ENCODE measurements at regions not wholly inside any gene's neighbourhood (a gene's known extent, or its start where the extent isn't known, plus 50 kb on each side); places are given as distances from the start of the nearest gene placed in this dataset.

GRCh38 chr1:194338241-194338948, 1152.0 kb upstream of the B3GALT2 start:
- Histone ChIP-seq H3K79me2 (ENCODE audit: control insufficient read depth, insufficient read depth, low read length) (no peaks in the 10 kb centered on the region), H4K20me1 (ENCODE audit: control insufficient read depth, insufficient read depth) (no peaks in the 10 kb centered on the region), H2AFZ (ENCODE audit: control insufficient read depth, low read depth, low read length) (no peak overlapping the region), H3K36me3 (ENCODE audit: control insufficient read depth in 2 of 2, insufficient read depth in 2 of 2, low read length in 1 of 2) (no peaks in the 10 kb centered on the region), H3K27ac (ENCODE audit: control insufficient read depth, insufficient read depth) (no peak overlapping the region), H3K9ac (ENCODE audit: control insufficient read depth, insufficient read depth, low read length) (no peak overlapping the region), H3K9me3 (replicated peaks; ENCODE audit: control insufficient read depth, insufficient read depth, low read length) (no peaks in the 10 kb centered on the region), H3K4me2 (ENCODE audit: control insufficient read depth, insufficient read depth) (no peak overlapping the region), H3K4me1 (ENCODE audit: control insufficient read depth, insufficient read depth, low read length) (no peaks in the 10 kb centered on the region), H3K4me3 (no peak overlapping the region), H3K27me3 (replicated peaks in 1 of 2; ENCODE audit: control insufficient read depth in 2 of 2, insufficient read depth in 2 of 2, low read length in 1 of 2) (no peaks in the 10 kb centered on the region)
- RAD21 ChIA-PET (ENCODE audit: unreplicated experiment), result no interaction called here
- DNase-seq (ENCODE audit: low read depth, low spot score) (no peak), FAIRE-seq (no peak), ATAC-seq (no peak; the same call in 2 of the 3 replicates)
- in situ Hi-C loops (cut with MboI) (no loop called here), intact Hi-C loops (cut with micrococcal nuclease; ENCODE audit: unreplicated experiment) (no loop called here)
- CTCF ChIA-PET, result no interaction called here
- SMC1A ChIA-PET (ENCODE audit: uncharacterized antibody, unreplicated experiment), result interaction anchor here (0.6 kb wide), 1 partner anchor 9 kb away, joined by 3 read pairs; no protein-coding TSS in a partner anchor
- no TSS peak for BruUV-seq (replicated peaks)
- WGBS (ENCODE audit: insufficient coverage, insufficient replicate concordance, low lambda C conversion rate, missing lambda C conversion rate), result 0% methylated on average over 1 of the region's 1 CpG
- no peak for TF ChIP-seq ELK1 (IDR thresholded peaks at IDR 0.05; ENCODE audit: low read depth, low read length)
- 0 out of 2 replicates have a peak, but pooled peaks have one; percentile 35 for TF ChIP-seq MEF2A (IDR thresholded peaks at IDR 0.05; ENCODE audit: insufficient read depth, low read depth, low read length)
- POLR2A ChIA-PET, result no interaction called here

- H3K4me2 ChIP-seq (ENCODE audit: control insufficient read depth, insufficient read depth), result no peak overlapping the region
- ATAC-seq, result no peak
- DNase-seq (ENCODE audit: low read depth, low spot score), result no peak
- ChIA-PET POLR2A (no interaction called here), CTCF (interaction anchor here (1.3 kb wide), 1 partner anchor 14 kb away, joined by 3 read pairs; no protein-coding TSS in a partner anchor), RAD21 (ENCODE audit: unreplicated experiment) (no interaction called here), SMC1A (ENCODE audit: uncharacterized antibody, unreplicated experiment) (interaction anchor here (1.3 kb wide), 1 partner anchor 26 kb away, joined by 3 read pairs; no protein-coding TSS in a partner anchor)
- no peaks in the 10 kb centered on the region for H4K20me1 ChIP-seq (ENCODE audit: control insufficient read depth, insufficient read depth)
- no peak overlapping the region for H3K9ac ChIP-seq (ENCODE audit: control insufficient read depth, insufficient read depth, low read length)
- intact Hi-C loops (cut with micrococcal nuclease; ENCODE audit: unreplicated experiment) (no loop called here), in situ Hi-C loops (cut with MboI) (no loop called here)
- H3K27ac ChIP-seq (ENCODE audit: control insufficient read depth, insufficient read depth), result no peak overlapping the region
- no peaks in the 10 kb centered on the region for H3K27me3 ChIP-seq (replicated peaks in 1 of 2; ENCODE audit: control insufficient read depth in 2 of 2, insufficient read depth in 2 of 2, low read length in 1 of 2)
- no peaks in the 10 kb centered on the region for H3K4me1 ChIP-seq (ENCODE audit: control insufficient read depth, insufficient read depth, low read length)
- TF ChIP-seq LARP7 (IDR thresholded peaks at IDR 0.05) (no peak), CREB1 (IDR thresholded peaks at IDR 0.05; ENCODE audit: low read depth) (no peak), USF1 (IDR thresholded peaks at IDR 0.05; ENCODE audit: borderline replicate concordance, extremely low read length, insufficient read depth, low read depth, low read length) (no peak), POLR2A (IDR thresholded peaks at IDR 0.05; ENCODE audit: low read depth, low read length) (no peak), HCFC1 (IDR thresholded peaks at IDR 0.05; ENCODE audit: low read length) (no peak), NRF1 (conservative IDR thresholded peaks at IDR 0.05; ENCODE audit: low read depth, low read length) (no peak), MTA3 (IDR thresholded peaks at IDR 0.05; ENCODE audit: borderline replicate concordance, low read length) (no peak), ATF3 (IDR thresholded peaks at IDR 0.05; ENCODE audit: borderline replicate concordance, extremely low read depth, low read depth, low read length) (no peak), RAD21 (IDR thresholded peaks at IDR 0.05; ENCODE audit: insufficient read depth, low read depth, low read length) (no peak), ATF2 (IDR thresholded peaks at IDR 0.05; ENCODE audit: low read length) (no peak), ZNF24 (IDR thresholded peaks at IDR 0.05) (no peak), SP1 (IDR thresholded peaks at IDR 0.05; ENCODE audit: low read depth, low read length) (no peak)
- BruUV-seq (replicated peaks), result no TSS peak
- H2AFZ ChIP-seq (ENCODE audit: control insufficient read depth, low read depth, low read length), result no peak overlapping the region
- no peak overlapping the region for H3K4me3 ChIP-seq
- no peaks in the 10 kb centered on the region for H3K36me3 ChIP-seq (ENCODE audit: control insufficient read depth in 2 of 2, insufficient read depth in 2 of 2, low read length in 1 of 2)
- no peaks in the 10 kb centered on the region for H3K9me3 ChIP-seq (replicated peaks; ENCODE audit: control insufficient read depth, insufficient read depth, low read length)
- FAIRE-seq, result no peak
- 35% methylated on average over 3 of the region's 3 CpGs for WGBS (ENCODE audit: insufficient coverage, insufficient replicate concordance, low lambda C conversion rate, missing lambda C conversion rate)
- H3K79me2 ChIP-seq (ENCODE audit: control insufficient read depth, insufficient read depth, low read length), result no peaks in the 10 kb centered on the region
These were observed 1146.8 kb upstream of the B3GALT2 start for GRCh38 chr1:194333240-194333639.
